ENCODE measurements at regions not wholly inside any gene's neighbourhood (a gene's known extent, or its start where the extent isn't known, plus 50 kb on each side); places are given as distances from the start of the nearest gene placed in this dataset.
"Not testable (repeated sequence)": the region's sequence is repeated elsewhere in the genome, so short reads cannot be mapped to it uniquely, and the experiment has no call there.

GRCh38 chrY:10987626-10988025 lies 1459.9 kb downstream of the TSPY10 start:
- Histone ChIP-seq H3K4me1 (ENCODE audit: insufficient read depth, low read length) (no peaks in the 10 kb centered on the region), H3K27ac (ENCODE audit: low read depth, low read length) (no peak overlapping the region), H3K9me3 (ENCODE audit: insufficient read depth, low read depth, low read length) (peaks cover 29% of the 10 kb centered on the region), H3K36me3 (ENCODE audit: insufficient read depth, low read length) (no peaks in the 10 kb centered on the region), H3K79me2 (ENCODE audit: insufficient read depth, low read length) (no peaks in the 10 kb centered on the region), H3K27me3 (ENCODE audit: insufficient read depth, low read length) (no peaks in the 10 kb centered on the region), H4K20me1 (ENCODE audit: insufficient read depth, low read length) (no peaks in the 10 kb centered on the region), H3K4me3 (ENCODE audit: insufficient read depth, low read depth, low read length) (no peak overlapping the region), H3K9ac (ENCODE audit: low read length) (no peak overlapping the region), H2AFZ (ENCODE audit: low read depth, low read length) (no peak overlapping the region), H3K4me2 (ENCODE audit: low read length) (no peak overlapping the region)
- Mint-ChIP-seq H3K36me3 (ENCODE audit: low read depth, unreplicated experiment) (no peaks in the 10 kb centered on the region), H3K9me3 (ENCODE audit: unreplicated experiment) (peaks cover 63% of the 10 kb centered on the region), H3K27ac (ENCODE audit: unreplicated experiment) (no peak overlapping the region), H3K4me3 (ENCODE audit: unreplicated experiment) (no peak overlapping the region), H3K4me1 (ENCODE audit: low read depth, unreplicated experiment) (no peaks in the 10 kb centered on the region), H3K27me3 (ENCODE audit: low read depth, unreplicated experiment) (no peaks in the 10 kb centered on the region)
- DNase-seq (ENCODE audit: low read depth) (no peak), FAIRE-seq (no peak)
- TF ChIP-seq EZH2 (IDR thresholded peaks at IDR 0.05; ENCODE audit: insufficient read depth, low read length) (no peak), CTCF (IDR thresholded peaks at IDR 0.05; ENCODE audit: insufficient read depth, low read depth, low read length) (no peak)

- Histone ChIP-seq H2AFZ (ENCODE audit: low read depth, low read length) (no peak overlapping the region), H4K20me1 (ENCODE audit: insufficient read depth, low read length) (no peaks in the 10 kb centered on the region), H3K36me3 (ENCODE audit: insufficient read depth, low read length) (no peaks in the 10 kb centered on the region), H3K27ac (ENCODE audit: low read depth, low read length) (no peak overlapping the region), H3K79me2 (ENCODE audit: insufficient read depth, low read length) (no peaks in the 10 kb centered on the region), H3K27me3 (ENCODE audit: insufficient read depth, low read length) (no peaks in the 10 kb centered on the region), H3K9ac (ENCODE audit: low read length) (no peak overlapping the region), H3K4me2 (ENCODE audit: low read length) (no peak overlapping the region), H3K9me3 (ENCODE audit: insufficient read depth, low read depth, low read length) (peaks cover 29% of the 10 kb centered on the region), H3K4me1 (ENCODE audit: insufficient read depth, low read length) (no peaks in the 10 kb centered on the region), H3K4me3 (ENCODE audit: insufficient read depth, low read depth, low read length) (no peak overlapping the region)
- Mint-ChIP-seq H3K27me3 (ENCODE audit: low read depth, unreplicated experiment) (no peaks in the 10 kb centered on the region), H3K27ac (ENCODE audit: unreplicated experiment) (no peak overlapping the region), H3K4me1 (ENCODE audit: low read depth, unreplicated experiment) (no peaks in the 10 kb centered on the region), H3K36me3 (ENCODE audit: low read depth, unreplicated experiment) (no peaks in the 10 kb centered on the region), H3K4me3 (ENCODE audit: unreplicated experiment) (no peak overlapping the region), H3K9me3 (ENCODE audit: unreplicated experiment) (peaks cover 50% of the 10 kb centered on the region)
- no peak for FAIRE-seq
- no peak for TF ChIP-seq CTCF (IDR thresholded peaks at IDR 0.05; ENCODE audit: insufficient read depth, low read depth, low read length)
- TF ChIP-seq EZH2 (IDR thresholded peaks at IDR 0.05; ENCODE audit: insufficient read depth, low read length) = no peak
- DNase-seq (ENCODE audit: low read depth) = no peak
Measured at GRCh38 chrY:10993955-10994354, 1466.3 kb downstream of the TSPY10 start.

GRCh38 chrY:10999715-11000114 lies 1472.0 kb downstream of the TSPY10 start:
- not testable (repeated sequence) for H3K36me3 Mint-ChIP-seq (ENCODE audit: low read depth, unreplicated experiment); H4K20me1 ChIP-seq (ENCODE audit: insufficient read depth, low read length); FAIRE-seq; H3K27ac Mint-ChIP-seq (ENCODE audit: unreplicated experiment); H3K9ac ChIP-seq (ENCODE audit: low read length); H3K4me1 ChIP-seq (ENCODE audit: insufficient read depth, low read length); H3K27me3 Mint-ChIP-seq (ENCODE audit: low read depth, unreplicated experiment); H3K79me2 ChIP-seq (ENCODE audit: insufficient read depth, low read length); H3K4me3 Mint-ChIP-seq (ENCODE audit: unreplicated experiment); H3K4me3 ChIP-seq (ENCODE audit: insufficient read depth, low read depth, low read length); H3K36me3 ChIP-seq (ENCODE audit: insufficient read depth, low read length); H3K4me1 Mint-ChIP-seq (ENCODE audit: low read depth, unreplicated experiment); DNase-seq (ENCODE audit: low read depth); H3K27me3 ChIP-seq (ENCODE audit: insufficient read depth, low read length); H3K4me2 ChIP-seq (ENCODE audit: low read length); H2AFZ ChIP-seq (ENCODE audit: low read depth, low read length); H3K27ac ChIP-seq (ENCODE audit: low read depth, low read length)
- H3K9me3 Mint-ChIP-seq (ENCODE audit: unreplicated experiment) = peaks cover 55% of the 10 kb centered on the region
- H3K9me3 ChIP-seq (ENCODE audit: insufficient read depth, low read depth, low read length) = peaks cover 16% of the 10 kb centered on the region

- H3K4me1 Mint-ChIP-seq (ENCODE audit: low read depth, unreplicated experiment); H3K9me3 ChIP-seq (ENCODE audit: insufficient read depth, low read depth, low read length); H3K27ac Mint-ChIP-seq (ENCODE audit: unreplicated experiment): not testable (repeated sequence)
Measured at GRCh38 chrY:11014229-11014628, 1486.5 kb downstream of the TSPY10 start.

More at GRCh38 chrY:11014229-11014628, 1486.5 kb downstream of the TSPY10 start:
- not testable (repeated sequence) for H3K36me3 Mint-ChIP-seq (ENCODE audit: low read depth, unreplicated experiment); H3K4me1 ChIP-seq (ENCODE audit: insufficient read depth, low read length); H3K36me3 ChIP-seq (ENCODE audit: insufficient read depth, low read length); H3K27me3 ChIP-seq (ENCODE audit: insufficient read depth, low read length); H3K4me3 ChIP-seq (ENCODE audit: insufficient read depth, low read depth, low read length); FAIRE-seq; H3K4me3 Mint-ChIP-seq (ENCODE audit: unreplicated experiment); H4K20me1 ChIP-seq (ENCODE audit: insufficient read depth, low read length); H3K4me2 ChIP-seq (ENCODE audit: low read length); DNase-seq (ENCODE audit: low read depth); H3K27me3 Mint-ChIP-seq (ENCODE audit: low read depth, unreplicated experiment); H3K79me2 ChIP-seq (ENCODE audit: insufficient read depth, low read length); H3K9ac ChIP-seq (ENCODE audit: low read length); H3K27ac ChIP-seq (ENCODE audit: low read depth, low read length); H2AFZ ChIP-seq (ENCODE audit: low read depth, low read length)
- peaks cover 61% of the 10 kb centered on the region for H3K9me3 Mint-ChIP-seq (ENCODE audit: unreplicated experiment)
